Uterus (tissue), 3 donors: ENCODE measurements at regions not wholly inside any gene's neighbourhood (a gene's known extent, or its start where the extent isn't known, plus 50 kb on each side); places are given as distances from the start of the nearest gene placed in this dataset.

Experiments
- DNase-seq, 2 donors: peaks; one replicate each; pipeline ENCODE4 v3.0.0-alpha.2; 2019 to 2020
- H3K27ac ChIP-seq, 2 donors: fragments of 200-600 bp; sonication (generic); 1 replicate in 1 of 2; 2 replicates in 1 of 2; pipeline ENCODE4 v1.5.1; 2016 to 2018
- H3K27me3 ChIP-seq, 2 donors: fragments of 200-600 bp; sonication (generic); one replicate each; pipeline ENCODE4 v1.5.1; 2018 to 2019; ENCODE audit warnings: control low read depth in 1 of 2
- H3K36me3 ChIP-seq, 2 donors: fragments of 200-600 bp; sonication (generic); one replicate each; pipeline ENCODE4 v1.5.1; 2019; ENCODE audit warnings: control low read depth in 1 of 2
- H3K4me1 ChIP-seq, 2 donors: fragments of 200-600 bp; sonication (generic); one replicate each; pipeline ENCODE4 v1.5.1; 2018 to 2019; ENCODE audit warnings: control low read depth in 1 of 2
- H3K4me3 ChIP-seq, 2 donors: fragments of 200-600 bp; sonication (generic); 1 replicate in 1 of 2; 2 replicates in 1 of 2; pipeline ENCODE4 v1.5.1; 2018 to 2019; ENCODE audit warnings: mild to moderate bottlenecking in 1 of 2
- H3K9me3 ChIP-seq, 2 donors: fragments of 200-600 bp; sonication (generic); one replicate each; pipeline ENCODE4 v1.5.1; 2019; ENCODE audit warnings: control low read depth in 1 of 2
- CTCF ChIP-seq, 4 experiments: fragments of 200-600 bp in 2 of 4; fragments of 450-650 bp in 2 of 4; sonication (generic) in 2 of 4; IDR thresholded peaks; one replicate each; pipeline ENCODE4 v1.5.1; 2016 to 2019; ENCODE audit warnings: antibody characterized with exemption in 4 of 4, mild to moderate bottlenecking in 2 of 4, moderate library complexity in 1 of 4
- POLR2A ChIP-seq, 2 donors: fragments of 450-650 bp; IDR thresholded peaks; one replicate each; pipeline ENCODE4 v1.6.1; 2016; ENCODE audit warnings: antibody characterized with exemption in 2 of 2, mild to moderate bottlenecking in 1 of 2, moderate library complexity in 1 of 2
- intact Hi-C: fragments of 100-400 bp; cut with DNase I; formaldehyde crosslinking; loops from one replicate; pipeline ENCODE4 v1.15.1; 2023; ENCODE audit warnings: low total_unique reads
- donor health status: DM: yes; HTN: yes; CAD: no.

- TF ChIP-seq POLR2A (IDR thresholded peaks at IDR 0.05): no peak
- no peak for DNase-seq
- Histone ChIP-seq H3K27ac (no peak overlapping the region), H3K27me3 (no peaks in the 10 kb centered on the region), H3K36me3 (no peaks in the 10 kb centered on the region), H3K9me3 (no peaks in the 10 kb centered on the region), H3K4me1 (no peaks in the 10 kb centered on the region), H3K4me3 (no peak overlapping the region)
- intact Hi-C loops: no loop called here
Measured at GRCh38 chr10:36021096-36021495, 379.0 kb upstream of the FZD8 start.

- TF ChIP-seq CTCF (IDR thresholded peaks at IDR 0.05) (no peak), POLR2A (IDR thresholded peaks at IDR 0.05) (no peak)
- no peaks in the 10 kb centered on the region for H3K4me1 ChIP-seq
- no peaks in the 10 kb centered on the region for H3K36me3 ChIP-seq
- no peak overlapping the region for H3K4me3 ChIP-seq
- no peaks in the 10 kb centered on the region for H3K27me3 ChIP-seq
- no peaks in the 10 kb centered on the region for H3K9me3 ChIP-seq
- no peak for DNase-seq
- intact Hi-C loops: no loop called here
- no peak overlapping the region for H3K27ac ChIP-seq
Measured at GRCh38 chr10:36019749-36020148, 377.7 kb upstream of the FZD8 start.

GRCh38 chr10:36018996-36019395, 376.9 kb upstream of the FZD8 start:
- Histone ChIP-seq H3K4me1 (no peaks in the 10 kb centered on the region), H3K4me3 (no peak overlapping the region), H3K27ac (no peak overlapping the region), H3K9me3 (no peaks in the 10 kb centered on the region), H3K36me3 (no peaks in the 10 kb centered on the region), H3K27me3 (no peaks in the 10 kb centered on the region)
- TF ChIP-seq POLR2A (IDR thresholded peaks at IDR 0.05): no peak
- TF ChIP-seq CTCF (IDR thresholded peaks at IDR 0.05): no peak
- DNase-seq: no peak
- intact Hi-C loops: no loop called here

- no peak for DNase-seq
- TF ChIP-seq CTCF (IDR thresholded peaks at IDR 0.05) (no peak), POLR2A (IDR thresholded peaks at IDR 0.05) (no peak)
- no peaks in the 10 kb centered on the region for H3K9me3 ChIP-seq
- H3K27me3 ChIP-seq: no peaks in the 10 kb centered on the region
- no peak overlapping the region for H3K4me3 ChIP-seq
- H3K27ac ChIP-seq: no peak overlapping the region
- H3K36me3 ChIP-seq: no peaks in the 10 kb centered on the region
- intact Hi-C loops: no loop called here
- H3K4me1 ChIP-seq: no peaks in the 10 kb centered on the region
Measured at GRCh38 chr10:36017137-36017536, 375.0 kb upstream of the FZD8 start.

GRCh38 chr10:36007369-36007768, 365.3 kb upstream of the FZD8 start:
- Histone ChIP-seq H3K4me3 (no peak overlapping the region), H3K27me3 (no peaks in the 10 kb centered on the region), H3K27ac (no peak overlapping the region), H3K36me3 (no peaks in the 10 kb centered on the region), H3K4me1 (no peaks in the 10 kb centered on the region), H3K9me3 (no peaks in the 10 kb centered on the region)
- DNase-seq: no peak
- no peak for TF ChIP-seq CTCF (IDR thresholded peaks at IDR 0.05)
- no peak for TF ChIP-seq POLR2A (IDR thresholded peaks at IDR 0.05)
- intact Hi-C loops: no loop called here

- no peak for TF ChIP-seq POLR2A (IDR thresholded peaks at IDR 0.05)
- no peak for TF ChIP-seq CTCF (IDR thresholded peaks at IDR 0.05)
Measured at GRCh38 chr10:36003688-36004087, 361.6 kb upstream of the FZD8 start.

More at GRCh38 chr10:36003688-36004087, 361.6 kb upstream of the FZD8 start:
- no peak for DNase-seq
- Histone ChIP-seq H3K4me1 (no peaks in the 10 kb centered on the region), H3K9me3 (no peaks in the 10 kb centered on the region), H3K27ac (no peak overlapping the region), H3K36me3 (no peaks in the 10 kb centered on the region), H3K4me3 (no peak overlapping the region), H3K27me3 (no peaks in the 10 kb centered on the region)
- intact Hi-C loops: no loop called here
